ENCODE measurements at regions not wholly inside any gene's neighbourhood (a gene's known extent, or its start where the extent isn't known, plus 50 kb on each side); places are given as distances from the start of the nearest gene placed in this dataset.

GRCh38 chr3:24033818-24034217 lies 88.7 kb downstream of the NR1D2 start:
- DNase-seq, result no peak

- no peak for DNase-seq
Observed at GRCh38 chr3:24034464-24034863, 89.4 kb downstream of the NR1D2 start.

GRCh38 chr3:24037971-24038370 lies 92.9 kb downstream of the NR1D2 start:
- DNase-seq, result no peak

GRCh38 chr3:24040311-24040710 lies 95.2 kb downstream of the NR1D2 start:
- DNase-seq, result no peak

- DNase-seq, result peak in 7 of 56 donors; percentile 3 to 13 (median 9)
Observed at GRCh38 chr3:24042174-24043059, 97.3 kb downstream of the NR1D2 start.

GRCh38 chr3:24043168-24043567 lies 98.1 kb downstream of the NR1D2 start:
- DNase-seq, result no peak

GRCh38 chr3:24043985-24044384 lies 98.9 kb downstream of the NR1D2 start:
- no peak for DNase-seq

- DNase-seq, result no peak
Observed at GRCh38 chr3:24046214-24046613, 101.1 kb downstream of the NR1D2 start.

GRCh38 chr3:24047513-24047912 lies 102.4 kb downstream of the NR1D2 start:
- DNase-seq, result no peak

GRCh38 chr3:24048843-24049242 lies 103.8 kb downstream of the NR1D2 start:
- DNase-seq, result no peak

GRCh38 chr3:24052446-24052845 lies 107.4 kb downstream of the NR1D2 start:
- DNase-seq, result no peak

- DNase-seq, result no peak
Observed at GRCh38 chr3:24058940-24059705, 114.0 kb downstream of the NR1D2 start.

- peak in 4 of 56 donors; percentile 1 to 15 (median 6) for DNase-seq
Observed at GRCh38 chr3:24060055-24060454, 115.0 kb downstream of the NR1D2 start.

- no peak for DNase-seq
Observed at GRCh38 chr3:24062916-24063315, 117.8 kb downstream of the NR1D2 start.
